ENCODE measurements at regions not wholly inside any gene's neighbourhood (a gene's known extent, or its start where the extent isn't known, plus 50 kb on each side); places are given as distances from the start of the nearest gene placed in this dataset.

DNA sequence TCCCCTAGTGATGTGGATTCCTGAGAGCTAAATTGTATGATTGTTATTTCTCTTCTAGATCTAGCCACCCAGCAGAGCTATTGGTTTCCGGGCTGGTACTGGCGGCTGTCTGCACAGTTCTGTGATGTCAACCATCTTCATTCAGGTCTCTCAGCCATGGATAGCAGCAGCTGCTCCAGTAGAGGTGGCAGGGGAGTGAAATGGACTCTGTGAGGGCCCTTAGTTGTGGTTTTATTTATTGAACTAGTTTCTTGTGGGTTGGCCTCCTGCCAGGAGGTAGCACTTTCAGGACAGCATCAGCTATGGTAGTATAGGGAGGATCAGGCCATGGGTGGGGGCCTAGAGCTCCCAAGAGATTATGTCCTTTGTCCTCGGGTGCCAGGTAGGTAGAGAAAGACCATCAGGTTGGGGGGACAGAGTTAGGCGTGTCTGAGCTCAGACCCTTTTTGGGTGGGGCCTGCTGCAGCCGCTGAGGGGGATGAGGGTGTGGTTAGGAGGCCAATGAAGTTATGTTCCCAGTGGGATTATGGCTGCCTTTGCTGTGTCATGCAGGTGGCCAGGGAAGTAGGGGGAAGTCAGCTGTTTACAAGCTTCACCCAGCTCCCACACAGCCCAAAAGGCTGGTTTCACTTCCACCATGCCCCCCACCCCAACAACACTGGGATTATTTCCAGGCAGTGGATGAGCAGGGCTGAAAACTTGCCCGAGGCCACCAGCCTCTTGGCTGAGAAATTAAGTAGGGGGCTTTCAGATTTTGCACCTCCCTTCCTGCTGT, 55.1 kb upstream of the RGS4 start:
- DNase-seq: no peak

DNA sequence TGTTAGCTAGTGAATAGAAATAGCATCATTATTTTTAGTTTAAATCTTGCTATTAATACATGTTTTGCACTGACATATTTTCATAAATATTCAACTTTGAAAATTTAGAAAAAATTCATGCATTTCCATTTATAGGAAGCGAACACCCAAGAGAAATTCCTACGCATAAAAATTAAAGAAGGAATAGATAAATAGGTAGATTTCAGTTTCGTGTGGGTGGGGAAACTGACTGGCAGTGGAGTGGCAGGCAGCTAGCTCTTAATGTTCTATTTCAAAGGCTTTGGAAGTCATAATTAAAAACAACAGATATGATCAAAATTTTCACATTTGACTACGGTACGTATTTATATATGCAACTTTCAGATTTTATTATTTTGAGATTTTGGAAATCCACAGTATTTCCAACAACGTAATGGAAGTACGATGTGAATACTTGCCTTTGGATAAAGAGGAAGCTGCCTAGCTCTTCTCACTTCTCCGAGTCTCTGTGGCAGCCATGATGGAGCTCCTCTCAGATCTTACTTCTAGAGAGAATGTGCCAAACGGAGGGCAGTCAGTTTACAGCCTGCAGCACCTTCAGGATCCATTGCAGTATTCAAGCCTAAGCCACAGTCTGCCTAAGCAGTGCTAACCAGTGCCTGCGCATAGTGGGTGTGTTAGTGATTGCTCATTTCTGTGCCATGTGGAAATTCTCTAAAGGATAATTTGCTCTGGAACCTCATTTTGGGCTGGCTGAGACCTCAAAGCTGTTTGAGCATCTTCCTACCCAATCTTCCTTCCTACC, 62.9 kb upstream of the RGS4 start:
- no peak for DNase-seq

DNA sequence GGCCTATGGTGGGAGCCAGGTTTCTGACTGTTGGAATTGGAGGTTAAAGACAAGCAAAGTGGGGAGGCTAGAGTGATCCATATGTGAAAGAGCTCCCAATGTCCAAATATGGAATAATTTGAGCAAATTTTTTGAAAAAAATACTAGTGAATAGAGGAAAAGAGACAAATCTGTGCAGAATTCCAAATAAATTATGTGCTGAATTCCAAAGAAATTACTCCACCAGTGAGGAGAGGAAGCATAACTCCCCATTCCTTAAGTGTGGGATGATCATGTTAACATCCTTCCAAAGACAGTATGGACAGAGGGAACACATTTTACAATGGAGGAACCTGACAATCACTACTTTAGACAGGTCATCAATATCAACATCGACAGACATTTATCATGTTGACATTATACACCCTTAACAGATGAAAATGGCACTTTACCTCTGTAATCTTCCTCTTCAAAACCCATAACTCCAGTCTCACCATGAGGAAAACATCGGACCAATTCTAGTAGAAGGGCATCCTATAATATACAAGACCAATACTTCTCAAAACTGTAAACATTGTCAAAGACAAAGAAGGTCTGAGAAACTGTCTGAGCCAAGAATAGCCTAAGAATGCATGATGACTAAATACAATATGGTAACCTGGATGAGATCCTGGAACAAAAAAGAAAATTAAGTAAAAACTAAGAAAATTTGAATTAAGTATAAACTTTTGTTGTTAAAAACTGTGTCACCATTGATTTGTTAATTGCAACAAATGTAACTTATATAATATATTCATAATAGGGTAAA, 71.5 kb upstream of the RGS4 start:
- no peak for DNase-seq

DNA sequence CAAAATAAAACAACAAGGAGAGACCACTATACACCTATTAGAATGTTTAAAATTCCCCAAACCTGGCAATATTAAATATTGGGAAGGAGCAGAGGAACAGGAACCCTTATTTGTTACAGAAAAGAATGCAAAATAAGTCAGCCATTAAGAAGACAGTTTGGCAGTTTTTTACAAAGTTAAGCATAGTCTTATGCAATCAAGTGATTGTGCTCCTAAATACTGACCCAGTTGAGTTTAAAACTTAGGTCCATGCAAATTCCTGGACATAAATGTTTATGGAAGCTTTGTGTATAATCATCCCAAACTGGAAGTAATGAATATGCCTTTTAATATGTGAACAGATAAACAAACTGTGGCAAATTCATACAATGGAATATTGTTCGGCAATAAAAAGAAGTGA, 72.9 kb upstream of the RGS4 start:
- no peak for DNase-seq

DNA sequence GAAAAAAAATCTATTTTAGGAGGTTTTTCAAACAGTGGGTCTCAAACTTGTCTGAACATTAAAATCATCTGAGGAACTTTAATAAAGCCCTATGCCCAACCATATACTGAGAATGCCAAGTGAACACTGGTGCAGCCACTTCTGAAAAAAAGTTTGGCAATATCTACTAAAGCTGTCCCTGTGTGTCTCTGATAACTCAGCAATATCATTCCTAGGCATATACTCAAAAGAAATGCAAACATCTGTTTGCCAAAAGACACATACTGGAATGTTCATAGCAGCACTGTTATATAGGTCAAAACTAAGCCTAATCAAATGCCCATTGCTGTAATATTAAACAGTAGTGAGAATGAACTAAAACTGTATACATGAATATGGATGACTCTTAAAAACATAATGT, 74.2 kb upstream of the RGS4 start:
- no peak for DNase-seq

DNA sequence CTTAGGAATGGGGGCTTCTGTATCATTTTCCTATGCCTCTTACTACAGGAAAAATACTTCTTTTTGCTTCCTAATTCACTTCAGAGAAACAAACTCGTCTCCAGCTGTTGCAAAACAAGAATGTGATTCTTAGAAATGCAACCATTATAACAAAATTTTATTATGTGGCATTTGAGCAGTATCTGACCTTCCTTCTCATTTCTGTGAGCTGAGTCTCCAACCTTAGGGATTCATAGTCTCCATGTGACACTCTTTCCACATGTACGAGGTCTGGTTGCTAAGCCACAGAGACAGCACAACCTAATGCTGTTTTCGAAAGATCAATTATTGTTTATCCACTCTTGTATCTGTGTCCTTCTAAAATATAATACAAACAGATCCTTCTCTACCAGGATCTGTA, 75.3 kb upstream of the RGS4 start:
- no peak for DNase-seq

DNA sequence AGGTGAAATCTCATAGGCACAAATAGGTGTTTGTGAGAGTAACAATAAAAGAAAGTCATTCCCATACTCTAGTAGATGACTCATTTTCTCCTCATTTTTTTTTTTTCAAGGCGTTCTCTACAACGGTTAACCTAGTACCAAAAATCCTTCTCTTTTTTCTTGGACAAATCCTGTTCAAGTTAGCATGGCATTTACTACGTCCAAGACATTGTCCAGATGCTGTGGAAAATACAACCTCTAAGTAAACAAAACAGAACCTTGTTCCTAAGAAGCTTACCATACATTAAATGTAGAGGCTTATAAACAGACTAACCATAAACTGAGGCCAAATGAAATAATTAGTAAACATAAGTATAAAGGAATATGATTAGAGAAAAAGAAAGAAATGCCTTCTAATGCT, 76.2 kb upstream of the RGS4 start:
- no peak for DNase-seq

DNA sequence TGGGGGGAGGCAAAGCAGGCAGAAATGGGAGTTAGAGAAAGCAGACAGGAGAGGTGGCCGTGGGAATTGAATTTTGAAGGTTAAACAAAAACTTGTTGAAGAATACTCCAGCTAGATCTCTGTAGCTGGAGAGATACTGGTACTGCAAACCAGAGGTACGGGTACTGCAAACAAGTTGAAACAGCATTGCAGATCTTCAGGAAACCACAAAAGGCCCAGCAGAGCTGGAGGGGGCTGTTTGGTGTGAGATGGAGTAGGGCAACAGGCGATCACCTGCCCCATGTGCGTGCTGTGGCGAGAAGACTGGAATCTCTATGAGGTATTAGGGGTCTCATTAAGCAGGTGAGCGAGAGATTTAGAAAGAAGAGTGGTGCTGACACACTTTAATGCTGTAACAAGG, 77.7 kb upstream of the RGS4 start:
- DNase-seq: no peak

DNA sequence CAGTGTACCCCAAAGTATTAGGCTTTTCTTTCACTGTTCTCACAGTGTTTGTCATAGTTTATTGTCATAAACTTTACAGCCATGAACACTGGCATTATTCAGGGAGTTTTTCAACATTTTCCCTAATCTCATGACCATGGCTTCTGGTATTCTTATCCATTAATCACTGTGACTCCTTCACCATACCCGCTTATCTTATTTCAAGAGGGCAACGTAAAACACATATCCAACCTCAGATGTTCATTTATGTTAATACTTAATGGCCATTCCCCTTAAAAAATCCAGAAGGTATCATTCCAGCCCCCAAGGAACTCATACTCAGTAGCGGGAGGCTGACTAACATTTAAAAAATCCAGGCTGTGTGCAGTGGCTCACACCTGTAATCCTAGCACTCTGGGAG, 78.5 kb upstream of the RGS4 start:
- no peak for DNase-seq

DNA sequence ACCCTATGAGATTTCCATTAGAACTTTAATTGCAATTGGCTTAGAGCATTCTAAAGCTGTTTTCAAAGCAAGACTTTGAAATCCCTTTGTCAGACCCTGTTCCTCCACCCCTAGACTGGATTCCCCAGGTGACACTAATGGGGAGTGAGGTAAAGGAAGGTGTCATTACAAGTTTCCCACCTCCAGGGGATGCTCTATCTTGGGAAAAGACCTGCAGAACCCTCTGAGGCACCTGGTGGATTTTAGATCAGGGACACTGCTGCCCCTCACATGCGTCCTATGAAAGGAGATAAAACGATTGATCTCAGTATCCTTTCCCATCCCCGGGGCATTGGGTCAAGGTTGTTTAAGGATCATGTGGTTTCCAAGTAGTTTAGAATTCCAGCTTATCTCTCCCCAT, 80.3 kb upstream of the RGS4 start:
- no peak for DNase-seq

DNA sequence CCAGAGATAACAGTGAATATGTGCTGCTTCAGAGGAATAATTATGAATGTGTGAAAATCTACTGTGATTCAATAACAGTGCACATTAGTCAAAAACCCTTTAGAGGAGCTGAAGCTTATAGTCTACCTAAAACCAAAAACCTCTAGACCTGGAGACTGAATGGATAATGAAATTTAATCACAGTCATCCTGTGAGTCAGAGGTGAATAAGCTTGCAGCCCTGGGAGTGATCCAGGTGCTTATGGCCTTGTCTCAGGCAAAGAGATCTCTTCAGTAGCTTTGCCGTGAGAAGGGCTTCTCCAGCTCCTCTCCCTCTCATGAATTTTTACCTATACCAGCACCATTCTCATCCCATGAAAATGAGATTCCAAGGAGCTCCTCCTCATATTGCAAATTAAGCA, 81.3 kb upstream of the RGS4 start:
- no peak for DNase-seq

DNA sequence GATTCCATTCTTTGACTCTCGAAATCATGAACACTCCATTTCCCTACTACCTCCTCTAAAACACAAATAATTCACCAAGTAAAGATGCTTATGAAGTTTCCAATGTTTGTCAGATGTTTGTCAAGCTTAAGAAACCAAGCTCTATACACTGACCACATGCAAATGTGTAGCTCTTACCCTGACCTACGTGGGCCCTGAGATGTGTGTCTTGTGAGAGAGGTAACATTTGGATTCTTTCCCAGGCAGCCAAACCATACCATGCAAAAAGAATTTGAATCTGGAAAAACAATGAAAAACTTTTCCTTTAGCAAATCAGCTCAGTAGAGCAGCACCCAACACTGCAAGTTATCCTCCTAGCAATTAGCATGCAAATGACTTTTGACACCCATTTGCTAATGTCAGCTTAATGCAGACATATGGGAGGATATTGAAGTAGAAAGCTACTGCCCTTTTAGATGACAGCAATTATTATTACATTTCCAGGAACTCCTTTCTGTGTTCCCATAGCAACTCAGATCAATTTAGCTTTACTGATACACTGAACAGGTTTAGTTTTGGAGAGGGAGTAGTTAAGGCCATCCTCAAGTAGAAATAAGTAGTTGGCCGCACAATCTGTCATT, 83.2 kb upstream of the RGS4 start:
- no peak for DNase-seq

DNA sequence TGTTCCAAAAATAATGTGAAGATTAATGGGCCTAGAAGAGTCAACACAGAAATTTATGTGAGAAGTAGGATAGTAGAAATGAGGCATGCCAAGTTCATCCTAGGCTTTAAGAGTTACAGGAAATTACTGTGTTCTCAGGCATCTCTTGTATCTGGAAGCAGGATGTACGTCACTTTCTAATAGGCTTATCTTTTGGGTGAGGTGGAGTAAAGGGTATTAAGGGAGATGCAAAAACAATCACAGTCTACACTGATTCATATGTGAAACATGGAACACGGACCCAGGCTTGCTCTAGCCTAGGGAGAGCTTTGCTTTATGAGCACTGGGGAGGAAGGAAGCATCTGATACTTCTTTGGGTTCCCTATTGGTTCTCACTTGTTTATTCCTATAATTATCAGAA, 84.5 kb upstream of the RGS4 start:
- no peak for DNase-seq

DNA sequence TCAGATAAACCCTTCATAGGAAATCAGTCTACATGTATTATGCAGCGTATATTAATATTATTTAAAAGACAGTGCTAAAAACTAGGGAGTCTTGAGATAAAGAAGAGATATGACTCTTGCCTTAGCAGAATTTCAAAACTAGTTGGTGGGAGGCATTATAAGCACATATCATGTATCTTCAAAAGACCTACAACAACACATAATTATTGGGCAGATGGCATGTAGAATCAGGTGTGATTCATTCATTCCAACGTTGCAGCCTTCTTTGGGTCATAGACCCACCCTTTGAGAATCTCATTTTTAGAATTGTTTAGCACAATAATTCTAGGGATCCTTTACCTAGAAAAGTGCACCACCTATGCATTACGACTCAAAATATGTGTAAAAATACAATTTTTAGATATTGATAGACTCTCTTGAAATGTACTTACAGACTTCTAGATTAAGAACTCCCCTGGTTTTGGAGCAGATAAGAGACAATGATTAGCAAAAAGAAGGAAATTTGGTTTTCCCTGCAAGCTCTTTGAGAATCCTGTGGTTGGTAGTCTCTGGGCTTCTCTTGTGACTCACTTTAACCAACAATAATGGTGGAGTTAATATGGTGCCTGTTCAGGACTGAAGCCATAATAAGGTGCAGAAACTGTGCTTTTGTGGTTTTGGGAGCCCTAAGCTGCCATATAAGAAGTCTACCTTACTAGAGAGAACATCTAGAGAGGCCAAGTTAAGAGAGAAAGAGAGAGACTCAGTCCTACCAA, 85.3 kb upstream of the RGS4 start:
- DNase-seq: no peak

DNA sequence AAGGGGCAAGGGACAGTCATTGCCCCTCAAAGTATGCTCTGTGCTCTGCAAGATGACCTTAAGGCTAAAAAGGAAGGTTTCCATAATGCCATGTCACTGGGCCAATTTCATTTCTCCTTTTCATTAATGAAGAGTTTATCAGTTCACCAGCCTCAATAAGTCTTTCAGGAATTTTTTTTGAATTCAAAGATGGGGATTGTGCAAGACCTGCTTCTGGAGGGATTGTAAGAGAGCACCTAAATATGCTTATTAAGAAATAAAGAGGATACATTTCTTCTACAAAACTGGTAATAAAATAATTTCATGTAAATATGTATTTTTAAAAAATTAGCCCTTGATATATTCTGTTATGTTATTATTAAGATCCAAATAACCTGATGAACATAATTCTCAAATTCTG, 86.8 kb upstream of the RGS4 start:
- no peak for DNase-seq

DNA sequence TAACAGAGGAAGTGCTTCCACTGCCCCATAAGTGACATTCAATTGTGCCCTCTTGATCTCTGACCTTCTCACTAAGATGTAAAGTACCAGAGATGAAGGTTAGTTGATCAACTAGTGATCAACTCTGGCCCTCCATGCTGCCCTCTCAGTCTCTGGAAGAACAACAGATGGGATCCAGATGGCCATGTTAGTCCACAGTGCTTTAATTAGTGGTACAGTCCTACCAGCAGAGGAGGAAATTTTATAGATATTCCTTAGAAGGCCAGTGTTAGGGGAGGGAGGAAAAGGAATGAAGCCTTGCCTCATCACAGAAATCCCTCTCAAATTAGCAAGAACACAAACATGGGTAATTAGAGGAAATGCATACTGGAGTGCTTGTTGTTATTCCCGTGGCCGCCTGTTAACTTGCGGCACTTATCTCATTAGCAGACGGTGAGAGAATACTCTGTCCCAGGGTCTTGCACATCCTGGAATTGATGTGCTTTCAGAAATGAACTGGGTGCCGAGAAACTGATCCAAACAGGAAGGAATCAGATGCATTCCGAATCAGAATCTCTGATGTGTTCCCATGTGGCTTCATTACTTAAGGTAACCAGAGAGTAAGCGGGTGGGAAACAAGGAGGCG, 91.1 kb upstream of the RGS4 start:
- no peak for DNase-seq

DNA sequence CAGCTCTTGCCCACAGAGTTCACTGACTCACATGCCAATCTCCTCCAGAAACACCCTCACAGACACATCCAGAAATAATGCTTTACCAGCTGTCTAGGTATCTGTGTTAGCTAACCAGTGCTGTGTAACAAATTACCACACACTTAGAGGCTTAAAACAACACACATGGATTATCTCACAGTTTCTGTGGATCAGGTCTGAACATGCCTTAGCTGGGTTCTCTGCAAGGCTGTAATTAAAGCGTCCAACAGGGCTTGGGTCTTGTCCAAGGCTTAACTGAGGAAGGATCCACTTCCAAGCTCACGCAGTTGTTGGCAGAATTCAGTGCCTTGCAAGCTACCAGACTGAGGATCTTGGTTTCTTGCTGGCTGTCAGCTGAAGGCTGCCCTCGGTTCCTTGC, 92.5 kb upstream of the RGS4 start:
- DNase-seq: peak; percentile 57

DNA sequence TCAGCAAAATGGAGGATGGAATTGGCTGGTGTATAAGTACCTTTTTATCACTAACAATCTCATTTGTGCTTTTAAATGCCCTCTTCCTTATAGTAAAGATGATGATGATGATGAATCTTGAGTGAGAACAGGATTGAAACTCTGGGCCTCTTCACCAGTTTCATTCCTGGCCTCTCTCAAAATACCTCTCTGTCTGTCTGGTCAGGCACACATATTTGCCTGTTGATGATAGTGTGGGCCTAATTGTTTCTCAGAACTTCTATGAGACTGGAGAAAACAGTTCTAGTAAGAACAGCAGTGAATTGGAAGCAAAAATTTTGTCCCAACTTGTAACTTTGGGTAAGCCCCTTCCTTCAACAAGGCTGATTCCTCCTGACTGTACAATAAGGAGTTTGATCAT, 94.4 kb upstream of the RGS4 start:
- no peak for DNase-seq

DNA sequence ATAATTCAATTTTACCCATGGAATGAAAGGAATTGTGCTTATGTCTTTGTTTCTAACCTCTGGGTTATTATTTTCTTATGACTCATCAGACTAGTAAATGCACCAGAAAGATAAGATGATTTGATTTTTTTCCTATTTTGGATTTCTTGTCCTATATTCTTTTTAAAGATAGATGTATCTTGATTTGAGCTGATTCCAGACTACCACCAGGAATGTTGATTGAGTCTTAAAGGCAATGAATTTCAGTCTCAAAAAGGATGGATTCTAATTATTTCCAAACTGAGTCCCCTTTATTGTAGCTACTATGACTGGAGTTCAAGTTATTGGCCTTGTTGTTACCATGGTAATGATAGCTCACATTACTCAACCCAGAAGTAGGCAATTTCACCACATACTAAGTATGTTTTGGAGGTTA, 95.8 kb upstream of the RGS4 start:
- no peak for DNase-seq

DNA sequence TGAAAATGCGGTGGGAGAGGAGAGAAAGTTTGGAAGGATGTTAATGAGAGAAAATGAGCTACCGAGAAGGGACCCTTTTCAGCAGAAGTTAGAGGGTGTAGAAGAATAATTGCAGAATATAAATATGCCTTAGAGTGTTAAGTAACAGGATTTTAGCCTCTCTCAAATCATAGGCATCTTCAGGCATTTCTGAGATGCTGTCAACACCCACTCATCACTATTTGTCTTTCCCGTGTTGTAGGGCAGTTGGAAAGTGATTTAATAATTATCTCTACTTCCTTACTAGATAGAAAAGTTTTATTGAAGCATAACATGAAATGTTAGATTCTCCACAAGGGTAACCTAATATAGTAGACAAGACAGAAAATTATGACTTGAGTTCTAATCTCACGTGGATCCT, 96.4 kb upstream of the RGS4 start:
- DNase-seq: no peak

DNA sequence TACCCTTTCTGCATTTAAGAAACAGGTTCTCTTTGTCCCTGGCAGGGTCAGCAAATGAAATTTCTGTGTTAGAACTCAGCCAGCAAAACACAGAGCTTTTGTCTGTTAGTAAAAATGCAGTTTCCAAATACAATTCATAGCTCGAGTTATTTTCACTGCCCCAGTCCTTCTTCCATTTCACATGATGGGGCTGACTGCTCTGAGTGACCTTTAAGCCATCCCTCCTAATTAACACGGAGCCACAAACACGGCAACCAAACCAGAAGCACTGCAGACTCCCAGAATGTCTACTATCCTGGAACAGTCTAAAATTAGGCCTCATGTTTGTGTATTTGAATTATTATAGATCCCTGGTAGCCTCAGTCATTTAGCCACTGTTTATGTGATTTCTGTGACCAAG, 99.1 kb upstream of the RGS4 start:
- DNase-seq: no peak

DNA sequence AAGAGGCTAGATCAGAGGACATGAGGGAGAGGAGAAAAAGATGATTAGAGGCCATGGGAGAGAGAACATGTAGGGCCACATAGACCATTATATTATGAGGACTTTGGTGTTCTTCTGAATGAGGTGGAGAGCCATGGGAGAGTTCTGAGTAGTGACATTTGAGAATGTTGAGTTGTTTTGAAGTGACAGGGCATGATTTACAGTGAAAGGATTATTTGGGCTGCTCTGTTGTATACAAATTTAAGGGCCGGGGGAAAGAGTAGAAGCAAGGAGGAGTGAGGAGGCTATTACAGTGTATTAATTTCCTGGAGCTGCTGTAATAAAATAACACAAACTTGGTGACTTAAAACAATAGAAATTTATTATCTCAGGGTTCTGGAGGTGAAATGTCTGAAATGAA, 102.5 kb upstream of the RGS4 start:
- no peak for DNase-seq

Measured in NCI-H1105 treated with DMSO at 0.1 percent for 48 hours (cell line).